ENCODE measurements at regions not wholly inside any gene's neighbourhood (a gene's known extent, or its start where the extent isn't known, plus 50 kb on each side); places are given as distances from the start of the nearest gene placed in this dataset.
"Not testable (repeated sequence)": the region's sequence is repeated elsewhere in the genome, so short reads cannot be mapped to it uniquely, and the experiment has no call there.

DNA sequence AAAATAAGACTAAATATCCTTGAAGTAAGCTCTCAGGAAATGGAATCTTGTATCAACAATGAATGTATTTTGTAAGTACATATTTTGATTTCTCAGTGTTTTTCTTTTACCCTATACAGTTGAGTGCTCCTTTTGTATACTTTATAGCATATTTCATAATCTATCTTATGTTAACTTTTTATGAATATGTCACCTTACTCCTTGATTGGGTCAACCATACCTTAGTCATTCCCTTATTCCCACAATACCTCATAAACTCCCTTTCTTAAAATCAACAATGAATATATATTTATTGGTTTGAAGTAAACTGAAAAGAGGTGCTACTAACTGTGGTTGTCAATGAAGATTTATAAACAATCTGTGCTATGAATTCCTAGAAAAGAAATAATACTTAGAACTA, 686.2 kb downstream of the METTL15 start:
- H3K36me3 ChIP-seq (ENCODE audit: insufficient read depth, low read length): no peaks in the 10 kb centered on the region
- no peaks in the 10 kb centered on the region for H4K20me1 ChIP-seq (ENCODE audit: insufficient read depth, low read length)
- DNase-seq: no peak
- no peaks in the 10 kb centered on the region for H3K9me3 ChIP-seq (ENCODE audit: insufficient read depth, low read length, severe bottlenecking)
- H3K9ac ChIP-seq (ENCODE audit: low read depth, low read length): no peak overlapping the region
- H3K4me1 ChIP-seq (ENCODE audit: insufficient read depth, low read length): no peaks in the 10 kb centered on the region
- no peaks in the 10 kb centered on the region for H3K27me3 ChIP-seq (ENCODE audit: insufficient read depth, low read length, poor library complexity)
- H2AFZ ChIP-seq (ENCODE audit: low read depth, low read length): no peak overlapping the region
- no peak overlapping the region for H3K27ac ChIP-seq (ENCODE audit: low read length)
- TF ChIP-seq EZH2 (IDR thresholded peaks at IDR 0.05; ENCODE audit: borderline replicate concordance, low read depth, low read length, severe bottlenecking): no peak
- TF ChIP-seq, protein P1, sequence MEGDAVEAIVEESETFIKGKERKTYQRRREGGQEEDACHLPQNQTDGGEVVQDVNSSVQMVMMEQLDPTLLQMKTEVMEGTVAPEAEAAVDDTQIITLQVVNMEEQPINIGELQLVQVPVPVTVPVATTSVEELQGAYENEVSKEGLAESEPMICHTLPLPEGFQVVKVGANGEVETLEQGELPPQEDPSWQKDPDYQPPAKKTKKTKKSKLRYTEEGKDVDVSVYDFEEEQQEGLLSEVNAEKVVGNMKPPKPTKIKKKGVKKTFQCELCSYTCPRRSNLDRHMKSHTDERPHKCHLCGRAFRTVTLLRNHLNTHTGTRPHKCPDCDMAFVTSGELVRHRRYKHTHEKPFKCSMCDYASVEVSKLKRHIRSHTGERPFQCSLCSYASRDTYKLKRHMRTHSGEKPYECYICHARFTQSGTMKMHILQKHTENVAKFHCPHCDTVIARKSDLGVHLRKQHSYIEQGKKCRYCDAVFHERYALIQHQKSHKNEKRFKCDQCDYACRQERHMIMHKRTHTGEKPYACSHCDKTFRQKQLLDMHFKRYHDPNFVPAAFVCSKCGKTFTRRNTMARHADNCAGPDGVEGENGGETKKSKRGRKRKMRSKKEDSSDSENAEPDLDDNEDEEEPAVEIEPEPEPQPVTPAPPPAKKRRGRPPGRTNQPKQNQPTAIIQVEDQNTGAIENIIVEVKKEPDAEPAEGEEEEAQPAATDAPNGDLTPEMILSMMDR (IDR thresholded peaks at IDR 0.05; ENCODE audit: borderline replicate concordance, extremely low read depth, low read length, poor library complexity, severe bottlenecking): no peak
- no peak overlapping the region for H3K4me2 ChIP-seq (ENCODE audit: insufficient read depth, low read length)
- no peak overlapping the region for H3K4me3 ChIP-seq (ENCODE audit: low read depth in 1 of 2, low read length in 2 of 2)
- no peaks in the 10 kb centered on the region for H3K79me2 ChIP-seq (ENCODE audit: insufficient read depth, low read length)
- ATAC-seq (ENCODE audit: insufficient read depth, low read depth): no peak

DNA sequence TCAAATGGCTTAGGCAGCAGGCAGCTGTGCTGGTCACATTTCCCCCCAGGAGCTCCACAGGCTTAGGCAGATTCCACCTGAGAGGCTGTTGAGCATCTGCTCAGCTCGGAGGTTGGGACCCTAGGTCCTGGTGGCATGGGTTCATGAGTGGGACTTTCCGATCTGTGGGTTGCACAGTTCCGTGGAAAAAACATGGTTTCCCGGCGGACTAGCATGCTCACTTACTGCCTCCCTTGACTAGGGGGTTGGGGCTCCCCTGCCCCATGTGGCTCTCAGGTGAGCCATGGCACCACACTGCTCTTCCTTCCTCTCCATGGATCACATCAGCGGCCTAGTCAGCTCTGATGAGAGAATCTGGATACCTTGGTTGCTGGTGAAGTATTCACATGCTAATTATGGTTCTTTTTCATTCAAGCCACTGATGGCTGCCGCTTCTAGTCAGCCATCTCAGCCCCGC, 685.1 kb downstream of the METTL15 start:
- no peak for TF ChIP-seq EZH2 (IDR thresholded peaks at IDR 0.05; ENCODE audit: borderline replicate concordance, low read depth, low read length, severe bottlenecking)
- TF ChIP-seq, protein P1 (IDR thresholded peaks at IDR 0.05; ENCODE audit: borderline replicate concordance, extremely low read depth, low read length, poor library complexity, severe bottlenecking): no peak
- no peak overlapping the region for H3K27ac ChIP-seq (ENCODE audit: low read length)
- ATAC-seq (ENCODE audit: insufficient read depth, low read depth) (no peak), DNase-seq (no peak)
- no peak overlapping the region for H2AFZ ChIP-seq (ENCODE audit: low read depth, low read length)
- no peaks in the 10 kb centered on the region for H3K4me1 ChIP-seq (ENCODE audit: insufficient read depth, low read length)
- H3K4me3 ChIP-seq (ENCODE audit: low read depth in 1 of 2, low read length in 2 of 2): no peak overlapping the region
- no peak overlapping the region for H3K4me2 ChIP-seq (ENCODE audit: insufficient read depth, low read length)
- no peaks in the 10 kb centered on the region for H3K36me3 ChIP-seq (ENCODE audit: insufficient read depth, low read length)
- H3K9me3 ChIP-seq (ENCODE audit: insufficient read depth, low read length, severe bottlenecking): no peaks in the 10 kb centered on the region
- no peaks in the 10 kb centered on the region for H3K27me3 ChIP-seq (ENCODE audit: insufficient read depth, low read length, poor library complexity)
- no peaks in the 10 kb centered on the region for H4K20me1 ChIP-seq (ENCODE audit: insufficient read depth, low read length)
- no peaks in the 10 kb centered on the region for H3K79me2 ChIP-seq (ENCODE audit: insufficient read depth, low read length)
- H3K9ac ChIP-seq (ENCODE audit: low read depth, low read length): no peak overlapping the region

DNA sequence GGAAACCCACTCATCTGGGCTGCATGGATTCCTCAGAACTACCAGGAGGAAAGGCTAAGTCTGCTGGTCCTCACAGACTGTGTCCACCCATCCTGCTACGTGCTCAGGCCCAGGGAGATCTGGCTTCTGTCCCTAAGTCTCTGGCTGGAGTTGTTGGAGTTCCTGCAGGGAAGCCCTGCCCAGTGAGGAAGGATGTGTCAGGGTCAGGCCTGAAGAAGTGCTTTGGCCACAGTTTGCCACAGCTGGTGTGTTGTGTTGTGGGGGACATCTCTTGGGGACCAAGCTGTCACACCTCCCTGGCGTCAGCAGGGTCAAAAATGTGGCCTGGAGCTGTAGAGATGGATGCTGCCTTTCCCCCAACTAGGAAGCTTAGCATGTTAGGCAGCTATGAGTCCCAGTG, 684.7 kb downstream of the METTL15 start:
- H3K27ac ChIP-seq (ENCODE audit: low read length): no peak overlapping the region
- ATAC-seq (ENCODE audit: insufficient read depth, low read depth): no peak
- no peaks in the 10 kb centered on the region for H3K9me3 ChIP-seq (ENCODE audit: insufficient read depth, low read length, severe bottlenecking)

DNA sequence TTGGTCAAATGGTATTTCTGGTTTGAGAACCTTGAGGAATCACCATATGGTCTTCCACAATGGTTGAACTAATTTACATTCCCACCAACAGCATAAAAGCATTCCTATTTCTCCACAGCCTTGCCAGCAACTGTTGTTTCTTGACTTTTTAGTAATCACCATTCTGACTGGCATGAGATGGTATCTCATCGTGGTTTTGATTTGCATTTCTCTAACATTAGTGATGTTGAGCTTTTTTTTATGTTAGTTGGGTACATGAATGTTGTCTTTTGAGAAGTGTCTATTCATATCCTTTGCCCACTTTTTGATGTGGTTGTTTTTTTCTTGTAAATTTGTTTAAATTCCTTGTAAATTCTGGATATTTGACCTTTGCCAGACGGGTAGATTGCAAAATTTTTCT, 679.7 kb downstream of the METTL15 start:
- not testable (repeated sequence) for H3K4me2 ChIP-seq (ENCODE audit: insufficient read depth, low read length); H3K4me3 ChIP-seq (ENCODE audit: low read depth in 1 of 2, low read length in 2 of 2); ATAC-seq (ENCODE audit: insufficient read depth, low read depth); H3K9ac ChIP-seq (ENCODE audit: low read depth, low read length); H3K4me1 ChIP-seq (ENCODE audit: insufficient read depth, low read length); DNase-seq; H3K27ac ChIP-seq (ENCODE audit: low read length); H3K36me3 ChIP-seq (ENCODE audit: insufficient read depth, low read length); H3K27me3 ChIP-seq (ENCODE audit: insufficient read depth, low read length, poor library complexity); H2AFZ ChIP-seq (ENCODE audit: low read depth, low read length); H4K20me1 ChIP-seq (ENCODE audit: insufficient read depth, low read length); H3K79me2 ChIP-seq (ENCODE audit: insufficient read depth, low read length); H3K9me3 ChIP-seq (ENCODE audit: insufficient read depth, low read length, severe bottlenecking)

More for the DNA sequence above, 684.7 kb downstream of the METTL15 start:
- no peak for DNase-seq
- no peak overlapping the region for H3K4me2 ChIP-seq (ENCODE audit: insufficient read depth, low read length)
- no peaks in the 10 kb centered on the region for H3K36me3 ChIP-seq (ENCODE audit: insufficient read depth, low read length)
- no peaks in the 10 kb centered on the region for H3K27me3 ChIP-seq (ENCODE audit: insufficient read depth, low read length, poor library complexity)
- no peak overlapping the region for H2AFZ ChIP-seq (ENCODE audit: low read depth, low read length)
- no peaks in the 10 kb centered on the region for H3K79me2 ChIP-seq (ENCODE audit: insufficient read depth, low read length)
- no peak for TF ChIP-seq EZH2 (IDR thresholded peaks at IDR 0.05; ENCODE audit: borderline replicate concordance, low read depth, low read length, severe bottlenecking)
- no peaks in the 10 kb centered on the region for H4K20me1 ChIP-seq (ENCODE audit: insufficient read depth, low read length)
- no peak overlapping the region for H3K9ac ChIP-seq (ENCODE audit: low read depth, low read length)
- H3K4me3 ChIP-seq (ENCODE audit: low read depth in 1 of 2, low read length in 2 of 2): no peak overlapping the region
- no peaks in the 10 kb centered on the region for H3K4me1 ChIP-seq (ENCODE audit: insufficient read depth, low read length)

All from DND-41 (cell line).